PC-3 (cell line): ENCODE measurements at regions not wholly inside any gene's neighbourhood (a gene's known extent, or its start where the extent isn't known, plus 50 kb on each side); places are given as distances from the start of the nearest gene placed in this dataset.

Experiments
- ATAC-seq: fragments of 200-7000 bp; cut with Tn5 transposase; 2 replicates; pipeline ENCODE4 v1.9.1; 2020; ENCODE audit warnings: mild to moderate bottlenecking, moderate library complexity
- BruUV-seq: library from RNA; stranded (reverse); fragments of 400-500 nt; replicated peaks from 2 replicates; lab custom pipeline; 2021; lab: Mats Ljungman, UMichigan
- CTCF ChIA-PET: fragments of 300-600 bp; sonication (Branson Sonifier 250); formaldehyde crosslinking; loops from one replicate; lab custom pipeline; 2022; ENCODE audit warnings: antibody characterized with exemption; lab: Charles Lee
- POLR2A ChIA-PET: fragments of 300-600 bp; sonication (Branson Sonifier 250); formaldehyde crosslinking; loops from one replicate; lab custom pipeline; 2022; ENCODE audit warnings: antibody characterized with exemption; ENCODE audit not compliant: unreplicated experiment; lab: Charles Lee
- DNase-seq: peaks from one replicate; pipeline ENCODE4 v3.0.0-alpha.2; 2015
- H2AFZ ChIP-seq: fragments of 300-600 bp; sonication (generic); 2 replicates; pipeline ENCODE4 v1.6.0; 2016; ENCODE audit warnings: antibody characterized with exemption, low read length
- H3F3A ChIP-seq: fragments of 300-600 bp; sonication (generic); one replicate; pipeline ENCODE4 v1.6.0; 2017; ENCODE audit warnings: antibody characterized with exemption, low read length, control low read depth, mild to moderate bottlenecking; ENCODE audit not compliant: unreplicated experiment
- H3K27ac ChIP-seq: fragments of 300-600 bp; sonication (generic); 2 replicates; pipeline ENCODE4 v1.5.1; 2016; ENCODE audit warnings: mild to moderate bottlenecking, low read length
- H3K27me3 ChIP-seq: fragments of 300-600 bp; sonication (generic); 2 replicates; pipeline ENCODE4 v1.6.1; 2016; ENCODE audit warnings: low read length, mixed read lengths
- H3K36me3 ChIP-seq: fragments of 300-600 bp; sonication (generic); 2 replicates; pipeline ENCODE4 v1.6.1; 2016; ENCODE audit warnings: low read depth, mixed run types, low read length, mixed read lengths
- H3K4me1 ChIP-seq: fragments of 300-600 bp; sonication (generic); 2 replicates; pipeline ENCODE4 v1.5.1; 2016; ENCODE audit warnings: low read length; ENCODE audit not compliant: insufficient read depth
- H3K4me2 ChIP-seq: fragments of 300-600 bp; sonication (generic); 2 replicates; pipeline ENCODE4 v1.6.0; 2016; ENCODE audit warnings: low read length
- H3K4me3 ChIP-seq: fragments of 300-600 bp; sonication (generic); 2 replicates; pipeline ENCODE4 v1.5.1; 2016; ENCODE audit warnings: mild to moderate bottlenecking, low read length, mixed read lengths
- H3K79me2 ChIP-seq: fragments of 300-600 bp; sonication (generic); 2 replicates; pipeline ENCODE4 v1.6.1; 2017; ENCODE audit warnings: low read length, mixed read lengths
- H3K9ac ChIP-seq: fragments of 300-600 bp; sonication (generic); 2 replicates; pipeline ENCODE4 v1.6.0; 2016; ENCODE audit warnings: mild to moderate bottlenecking, low read length
- H3K9me2 ChIP-seq: fragments of 300-600 bp; sonication (generic); replicated peaks from 2 replicates; pipeline ENCODE4 v1.6.1; 2016; ENCODE audit warnings: mixed run types, low read length, mixed read lengths
- H3K9me3 ChIP-seq: fragments of 300-600 bp; sonication (generic); 2 replicates; pipeline ENCODE4 v1.6.1; 2016; ENCODE audit warnings: low read length, mixed read lengths
- H4K20me1 ChIP-seq: fragments of 300-600 bp; sonication (generic); 2 replicates; pipeline ENCODE4 v1.6.1; 2016; ENCODE audit warnings: low read length, mixed read lengths
- EZH2 ChIP-seq: fragments of 300-600 bp; sonication (generic); IDR thresholded peaks from one replicate; pipeline ENCODE4 v1.6.1; 2017; ENCODE audit warnings: antibody characterized with exemption, mild to moderate bottlenecking, low read length; ENCODE audit not compliant: unreplicated experiment
- EZH2phosphoT487 ChIP-seq: fragments of 300-600 bp; sonication (generic); IDR thresholded peaks from 2 replicates; pipeline ENCODE4 v1.6.1; 2018; ENCODE audit warnings: mild to moderate bottlenecking, antibody characterized with exemption, low read length, borderline replicate concordance
- intact Hi-C: fragments of 100-400 bp; cut with micrococcal nuclease; formaldehyde crosslinking; loops from 2 replicates; pipeline ENCODE4 v1.9.0; 2023
- TF ChIP-seq, protein P1 (sequence below): fragments of 300-600 bp; sonication (generic); conservative IDR thresholded peaks from 2 replicates; pipeline ENCODE4 v1.5.1; 2017; ENCODE audit warnings: antibody characterized with exemption, low read depth, mild to moderate bottlenecking, low read length

DNA sequence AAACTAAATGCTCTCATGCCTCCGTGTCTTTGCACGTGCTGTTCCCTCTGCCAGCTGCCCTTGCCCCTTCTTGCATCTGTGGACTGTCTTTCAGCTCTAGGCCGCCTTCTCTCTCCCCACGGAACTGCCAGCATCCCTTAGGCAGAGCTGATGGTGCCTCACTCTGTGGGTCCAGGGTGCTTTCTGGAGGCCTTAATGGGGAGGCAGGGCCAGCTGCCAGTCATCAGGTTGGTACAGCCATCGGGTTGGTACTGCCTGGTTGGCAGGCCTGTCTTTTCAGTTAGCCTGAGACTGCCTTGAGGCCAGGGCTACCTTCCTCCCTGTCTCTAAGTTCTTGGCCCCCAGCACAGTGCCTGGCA is 61.4 kb upstream of the TARBP1 start:
- no peak for ATAC-seq
- no peaks in the 10 kb centered on the region for H4K20me1 ChIP-seq
- peaks cover 18% of the 10 kb centered on the region for H3K4me1 ChIP-seq
- H3K9me3 ChIP-seq = no peaks in the 10 kb centered on the region
- no peaks in the 10 kb centered on the region for H3K36me3 ChIP-seq
- TF ChIP-seq, protein P1, sequence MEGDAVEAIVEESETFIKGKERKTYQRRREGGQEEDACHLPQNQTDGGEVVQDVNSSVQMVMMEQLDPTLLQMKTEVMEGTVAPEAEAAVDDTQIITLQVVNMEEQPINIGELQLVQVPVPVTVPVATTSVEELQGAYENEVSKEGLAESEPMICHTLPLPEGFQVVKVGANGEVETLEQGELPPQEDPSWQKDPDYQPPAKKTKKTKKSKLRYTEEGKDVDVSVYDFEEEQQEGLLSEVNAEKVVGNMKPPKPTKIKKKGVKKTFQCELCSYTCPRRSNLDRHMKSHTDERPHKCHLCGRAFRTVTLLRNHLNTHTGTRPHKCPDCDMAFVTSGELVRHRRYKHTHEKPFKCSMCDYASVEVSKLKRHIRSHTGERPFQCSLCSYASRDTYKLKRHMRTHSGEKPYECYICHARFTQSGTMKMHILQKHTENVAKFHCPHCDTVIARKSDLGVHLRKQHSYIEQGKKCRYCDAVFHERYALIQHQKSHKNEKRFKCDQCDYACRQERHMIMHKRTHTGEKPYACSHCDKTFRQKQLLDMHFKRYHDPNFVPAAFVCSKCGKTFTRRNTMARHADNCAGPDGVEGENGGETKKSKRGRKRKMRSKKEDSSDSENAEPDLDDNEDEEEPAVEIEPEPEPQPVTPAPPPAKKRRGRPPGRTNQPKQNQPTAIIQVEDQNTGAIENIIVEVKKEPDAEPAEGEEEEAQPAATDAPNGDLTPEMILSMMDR = no peak
- no peak for TF ChIP-seq EZH2phosphoT487
- TF ChIP-seq EZH2 = no peak
- intact Hi-C loops = no loop called here
- no peak overlapping the region for H3K4me3 ChIP-seq
- no peak overlapping the region for H3K9ac ChIP-seq
- H3K27ac ChIP-seq = no peak overlapping the region
- no peaks in the 10 kb centered on the region for H3K79me2 ChIP-seq
- H3K9me2 ChIP-seq = no peaks in the 10 kb centered on the region
- ChIA-PET CTCF (no interaction called here), POLR2A (no interaction called here)
- H2AFZ ChIP-seq = no peak overlapping the region
- no peak for DNase-seq
- no TSS peak for BruUV-seq
- no peaks in the 10 kb centered on the region for H3F3A ChIP-seq
- H3K4me2 ChIP-seq = no peak overlapping the region
- no peaks in the 10 kb centered on the region for H3K27me3 ChIP-seq

DNA sequence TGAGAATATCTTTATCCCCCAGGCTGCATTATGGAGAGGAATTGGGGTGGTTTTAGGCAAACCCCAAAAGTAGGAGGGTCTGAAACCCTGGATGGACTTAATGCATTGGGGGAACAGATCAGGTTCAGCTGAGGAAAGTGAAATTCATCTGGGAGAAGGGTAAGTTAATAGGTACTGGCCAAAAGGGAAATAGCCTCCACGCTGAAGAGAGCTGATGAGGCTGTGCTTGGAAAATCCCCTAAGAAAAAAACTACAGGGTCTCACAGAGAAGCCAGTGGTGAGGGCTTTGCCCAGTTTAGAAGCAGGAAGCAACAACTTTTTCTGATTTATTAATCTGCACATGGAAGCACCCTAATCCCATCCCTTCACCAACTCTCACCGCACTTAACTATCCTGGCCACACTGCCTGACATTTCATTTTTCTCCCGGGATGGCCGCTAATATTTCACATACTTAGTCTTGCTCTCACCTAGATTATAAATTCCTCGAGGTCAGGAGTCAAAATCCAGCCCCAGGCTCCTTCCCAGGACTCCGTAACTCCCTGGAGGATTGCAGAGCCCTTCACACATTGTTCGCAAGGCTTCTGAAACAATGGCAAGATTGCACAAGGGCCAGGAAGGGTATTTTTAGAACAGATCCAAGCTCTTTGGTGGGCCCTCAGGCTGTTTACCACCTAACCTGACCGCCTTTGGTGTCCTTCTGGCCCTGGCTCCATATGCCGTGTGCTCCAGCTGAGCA is 60.9 kb upstream of the TARBP1 start:
- H3K4me1 ChIP-seq = peaks cover 13% of the 10 kb centered on the region

More for the DNA sequence above, 60.9 kb upstream of the TARBP1 start:
- Histone ChIP-seq H4K20me1 (no peaks in the 10 kb centered on the region), H3K4me2 (no peak overlapping the region), H3K27me3 (no peaks in the 10 kb centered on the region), H3F3A (no peaks in the 10 kb centered on the region), H3K36me3 (no peaks in the 10 kb centered on the region), H3K9me3 (no peaks in the 10 kb centered on the region), H3K4me3 (no peak overlapping the region), H3K27ac (no peak overlapping the region), H3K9me2 (no peaks in the 10 kb centered on the region), H3K79me2 (no peaks in the 10 kb centered on the region), H2AFZ (no peak overlapping the region), H3K9ac (no peak overlapping the region)
- BruUV-seq = no TSS peak
- ChIA-PET CTCF (interaction anchor here (0.7 kb wide), 1 partner anchor 13 kb away, joined by 3 read pairs; no protein-coding TSS in a partner anchor), POLR2A (no interaction called here)
- ATAC-seq (no peak), DNase-seq (no peak)
- intact Hi-C loops = no loop called here
- TF ChIP-seq, protein P1 = no peak
- TF ChIP-seq EZH2 (no peak), EZH2phosphoT487 (no peak)
